SK-MEL-5 (cell line): ENCODE measurements at regions not wholly inside any gene's neighbourhood (a gene's known extent, or its start where the extent isn't known, plus 50 kb on each side); places are given as distances from the start of the nearest gene placed in this dataset.
"Not testable (repeated sequence)": the region's sequence is repeated elsewhere in the genome, so short reads cannot be mapped to it uniquely, and the experiment has no call there.

Source experiments
- DNase-seq: peaks from one replicate; pipeline ENCODE4 v3.0.0-alpha.2; 2016; ENCODE audit warnings: low read depth, low spot score
- in situ Hi-C: cut with HindIII; loops from 2 replicates; pipeline ENCODE4 v1.10.0; 2016; ENCODE audit warnings: low sequenced_read_pairs, high pct_unique_total_duplicates, low pct_unique_long_range_greater_than_20kb

GRCh38 chr9:86599561-86599960 lies 245.4 kb upstream of the TUT7 start:
- DNase-seq = no peak
- in situ Hi-C loops = no loop called here

DNA sequence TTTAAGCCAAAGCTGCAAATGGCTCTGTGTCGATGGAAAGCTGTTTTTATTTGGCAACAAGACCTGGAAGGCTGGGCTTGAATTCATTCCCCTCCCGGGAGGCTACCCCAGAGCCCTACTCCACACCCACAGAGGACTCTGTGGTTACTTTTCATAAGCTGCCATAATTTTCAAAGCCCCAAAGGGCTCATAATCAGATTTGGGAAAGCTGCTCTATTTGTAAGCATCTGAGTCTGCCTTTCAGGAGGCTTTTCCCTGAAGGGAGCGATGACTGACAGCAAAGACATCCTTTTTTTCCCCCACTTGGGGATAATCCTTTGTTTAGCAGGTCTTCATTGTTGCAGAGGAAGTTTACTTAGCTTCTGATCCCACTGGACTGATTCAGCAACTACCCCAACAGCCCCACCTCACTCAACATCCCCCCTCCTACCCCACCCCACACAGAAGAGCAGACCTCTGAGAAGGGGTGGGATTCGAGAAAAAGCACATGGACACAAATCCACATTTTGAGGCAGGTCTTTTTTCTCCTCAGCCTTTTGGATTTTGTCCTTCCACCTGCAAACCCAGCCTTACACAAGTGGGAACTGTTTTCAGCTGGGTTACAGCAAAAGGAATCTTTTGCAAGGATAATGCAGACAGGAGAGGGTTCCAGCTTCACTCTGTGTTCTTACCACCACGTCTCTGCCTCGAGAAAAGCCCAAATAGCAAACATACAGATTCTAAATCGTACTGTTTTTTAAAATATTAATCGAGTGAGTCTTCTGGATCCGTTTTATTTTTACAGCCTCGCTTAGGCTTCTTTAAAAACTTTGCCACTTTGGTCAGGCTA lies 244.4 kb upstream of the TUT7 start:
- in situ Hi-C loops = no loop called here
- DNase-seq = no peak

- DNase-seq = no peak
- in situ Hi-C loops = no loop called here
Observed at GRCh38 chr9:86594724-86595123, 240.5 kb upstream of the TUT7 start.

DNA sequence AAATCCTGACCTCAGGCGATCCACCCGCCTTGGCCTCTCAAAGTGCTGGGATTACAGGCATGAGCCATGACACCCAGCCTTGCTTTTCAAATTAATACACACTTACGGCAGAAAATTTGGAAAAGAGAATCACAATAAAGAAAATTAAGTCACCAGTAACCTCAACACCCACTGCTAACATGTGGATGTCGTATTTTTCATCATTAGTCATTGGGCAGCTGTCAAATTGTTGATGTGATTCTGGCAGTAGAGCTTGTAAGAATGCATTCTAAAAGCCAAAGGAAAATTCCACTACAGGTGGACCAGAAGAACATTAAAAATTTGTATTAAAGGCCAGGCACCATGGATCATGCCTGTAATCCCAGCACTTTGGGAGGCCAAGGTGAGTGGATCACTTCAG lies 237.3 kb upstream of the TUT7 start:
- no peak for DNase-seq
- in situ Hi-C loops = no loop called here

DNA sequence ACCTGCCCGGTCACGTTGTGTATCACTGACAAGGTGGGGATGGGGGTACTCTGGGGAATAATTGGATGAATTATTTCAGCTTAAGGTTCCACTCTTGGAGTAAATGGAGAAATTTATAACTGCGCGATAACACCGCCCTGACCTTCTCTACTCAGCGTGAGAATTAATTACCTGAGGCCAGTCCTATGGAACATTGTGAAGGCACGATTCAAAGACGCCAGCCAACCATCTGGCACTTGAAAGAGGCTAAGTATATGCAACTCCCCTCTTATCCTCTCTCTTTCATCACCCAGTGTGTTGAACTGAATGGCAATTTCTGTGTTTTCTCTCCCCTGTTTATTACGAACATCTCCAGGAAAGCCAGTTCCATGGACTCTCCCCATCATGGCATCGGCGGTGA lies 235.5 kb upstream of the TUT7 start:
- in situ Hi-C loops = no loop called here
- no peak for DNase-seq

DNA sequence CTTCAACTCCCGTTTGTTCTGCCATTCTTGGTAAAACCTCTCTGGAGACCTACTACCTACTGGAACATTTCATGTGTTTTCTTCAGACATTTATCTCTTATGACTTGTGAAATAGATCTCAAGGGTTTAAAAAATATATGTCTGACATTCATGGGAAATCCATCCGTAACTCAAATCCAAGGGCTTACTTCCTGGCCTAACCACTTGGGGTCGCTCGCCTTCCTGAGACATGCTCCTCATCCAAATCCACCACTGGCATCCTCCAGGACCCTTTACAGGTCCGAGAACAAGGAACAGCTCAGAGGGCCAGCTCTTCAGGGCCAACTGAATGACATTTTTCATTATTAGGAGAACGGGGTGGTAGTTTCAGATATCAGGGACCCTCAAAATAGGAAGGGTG lies 235.1 kb upstream of the TUT7 start:
- DNase-seq = peak; percentile 64
- in situ Hi-C loops = no loop called here

GRCh38 chr9:86586144-86586494 lies 231.9 kb upstream of the TUT7 start:
- in situ Hi-C loops = no loop called here
- no peak for DNase-seq

- peak; percentile 14 for DNase-seq
- in situ Hi-C loops = no loop called here
Observed at GRCh38 chr9:86585422-86586143, 231.4 kb upstream of the TUT7 start.

- in situ Hi-C loops = no loop called here
- no peak for DNase-seq
Observed at GRCh38 chr9:86580688-86581087, 226.5 kb upstream of the TUT7 start.

GRCh38 chr9:86578722-86579121 lies 224.5 kb upstream of the TUT7 start:
- in situ Hi-C loops = no loop called here
- no peak for DNase-seq

DNA sequence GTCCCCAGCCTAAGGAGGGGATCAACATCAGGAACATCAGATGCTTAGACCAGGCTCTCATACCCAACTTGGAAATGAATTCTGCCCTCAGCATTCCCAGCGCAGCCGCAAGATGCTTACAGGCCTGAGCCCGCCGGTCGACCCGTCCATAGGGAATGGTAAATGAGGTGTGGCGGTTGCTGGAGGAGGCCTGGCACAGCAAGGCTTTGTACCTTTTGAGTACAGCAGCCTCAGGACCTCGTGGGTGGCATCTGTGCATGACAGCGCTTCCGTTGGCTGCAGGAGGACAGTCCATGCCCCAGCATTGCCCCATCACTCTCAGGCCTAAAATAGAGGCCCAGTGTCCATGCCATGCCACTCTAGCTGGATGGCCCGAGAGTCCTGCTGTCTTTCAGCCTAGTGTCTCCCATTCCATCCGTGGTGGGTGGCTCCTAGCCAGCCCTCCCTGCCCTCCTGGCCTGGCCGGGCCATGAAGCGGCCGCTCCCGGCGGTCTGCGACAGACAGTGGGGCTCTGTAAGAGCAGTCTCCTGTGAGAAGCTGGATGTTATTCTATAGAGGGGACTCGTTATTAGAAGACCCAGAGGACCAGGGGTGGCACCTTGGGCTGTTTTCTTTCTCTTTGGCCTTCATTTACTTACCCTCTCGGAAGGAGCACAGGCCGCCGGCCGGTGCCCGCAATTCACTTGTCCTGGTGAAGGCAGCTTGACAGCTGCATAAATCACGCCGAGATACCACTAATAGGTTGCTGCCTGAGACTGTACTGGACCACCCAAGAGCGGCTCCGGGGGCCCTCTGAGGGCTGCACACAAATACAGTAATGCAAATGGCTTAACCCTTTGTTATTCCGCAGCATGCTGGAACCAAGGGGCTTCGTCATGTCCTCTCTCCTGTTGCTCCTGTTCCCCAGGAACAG lies 223.5 kb upstream of the TUT7 start:
- in situ Hi-C loops = no loop called here
- DNase-seq = no peak

DNA sequence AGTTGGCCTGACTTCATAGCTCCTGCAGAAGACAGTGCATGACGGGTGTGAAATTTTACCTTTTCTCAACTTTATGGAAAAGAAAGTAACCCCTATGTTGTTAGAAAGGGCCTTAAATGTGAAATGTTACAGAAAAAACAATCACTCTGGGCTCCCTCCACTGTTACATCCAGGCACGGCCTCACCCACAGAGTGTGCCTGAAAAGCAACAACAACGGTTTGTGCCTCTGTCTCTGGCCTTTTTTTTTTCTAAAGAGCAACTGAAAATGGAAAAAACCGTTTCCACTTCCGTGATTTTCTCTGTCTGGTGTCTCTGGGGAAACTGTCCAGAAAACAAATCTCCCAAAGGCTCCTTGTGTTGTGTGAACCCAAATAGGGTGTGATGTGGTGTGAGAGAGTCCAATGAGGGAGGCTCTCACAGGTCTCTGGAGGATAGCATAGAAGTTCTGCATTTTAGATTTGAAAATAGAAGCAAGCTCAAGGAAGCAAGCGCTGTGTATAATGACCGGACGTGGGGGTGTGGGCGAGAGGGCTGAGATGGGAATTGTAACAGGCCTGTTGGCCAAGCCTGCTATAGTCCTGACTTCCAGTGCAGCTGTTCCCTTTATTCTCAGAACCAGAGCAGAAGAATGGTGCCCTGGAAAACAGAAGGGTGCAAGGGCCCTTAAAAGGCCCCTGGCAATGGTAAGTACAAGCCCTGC lies 221.8 kb upstream of the TUT7 start:
- DNase-seq = no peak
- in situ Hi-C loops = no loop called here

GRCh38 chr9:86575137-86575536 lies 220.9 kb upstream of the TUT7 start:
- no peak for DNase-seq
- in situ Hi-C loops = no loop called here

- in situ Hi-C loops = no loop called here
- DNase-seq = no peak
Observed at GRCh38 chr9:86573886-86574285, 219.7 kb upstream of the TUT7 start.

DNA sequence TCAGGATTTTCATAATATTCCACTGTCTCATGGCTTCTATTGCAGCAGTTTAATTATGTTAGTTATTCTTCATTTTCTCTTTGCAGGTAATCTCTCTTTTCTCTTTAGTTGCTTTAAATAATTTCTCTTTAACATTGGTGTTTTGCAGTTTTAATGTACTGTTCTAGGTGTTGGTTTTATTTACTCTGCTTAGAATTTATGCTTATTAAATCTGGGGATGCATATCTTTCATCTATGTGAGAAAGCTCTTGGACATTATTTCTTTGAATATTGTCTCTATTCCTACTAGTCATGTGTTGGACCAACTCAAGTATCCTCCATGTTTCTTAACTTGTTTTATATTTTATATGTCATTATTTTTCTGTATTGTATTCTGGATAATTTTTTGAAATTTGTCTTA lies 218.7 kb upstream of the TUT7 start:
- DNase-seq = no peak
- in situ Hi-C loops = no loop called here

- in situ Hi-C loops = not testable (repeated sequence)
Observed at GRCh38 chr9:86565603-86566002, 211.4 kb upstream of the TUT7 start.

GRCh38 chr9:86563936-86564335 lies 209.7 kb upstream of the TUT7 start:
- in situ Hi-C loops = no loop called here
- DNase-seq = no peak

More at GRCh38 chr9:86565603-86566002, 211.4 kb upstream of the TUT7 start:
- not testable (repeated sequence) for DNase-seq

- in situ Hi-C loops = no loop called here
- DNase-seq = no peak
Observed at GRCh38 chr9:86563350-86563749, 209.1 kb upstream of the TUT7 start.
